ENCODE measurements at regions not wholly inside any gene's neighbourhood (a gene's known extent, or its start where the extent isn't known, plus 50 kb on each side); places are given as distances from the start of the nearest gene placed in this dataset.

DNA sequence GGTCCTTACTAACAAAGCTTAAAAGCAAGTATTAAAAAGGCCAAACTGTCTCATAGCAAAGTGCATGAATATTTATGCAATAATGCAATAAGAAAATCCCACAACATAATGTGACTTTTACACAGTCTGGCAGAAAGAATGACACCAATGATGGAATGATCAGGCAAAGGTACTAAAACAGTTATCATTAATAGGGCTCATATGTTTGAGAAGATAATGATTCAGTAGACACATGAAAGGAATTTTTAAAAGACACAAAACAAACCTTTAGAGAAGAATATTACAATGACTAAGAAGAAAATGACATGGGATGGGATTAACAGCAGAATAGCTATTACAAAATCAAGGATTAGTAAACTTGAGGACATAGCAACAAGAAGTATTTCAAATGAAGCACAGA lies 1411.2 kb upstream of the TMEM132C start:
- no peak for DNase-seq (ENCODE audit: low read depth)
- TF ChIP-seq, protein P1, sequence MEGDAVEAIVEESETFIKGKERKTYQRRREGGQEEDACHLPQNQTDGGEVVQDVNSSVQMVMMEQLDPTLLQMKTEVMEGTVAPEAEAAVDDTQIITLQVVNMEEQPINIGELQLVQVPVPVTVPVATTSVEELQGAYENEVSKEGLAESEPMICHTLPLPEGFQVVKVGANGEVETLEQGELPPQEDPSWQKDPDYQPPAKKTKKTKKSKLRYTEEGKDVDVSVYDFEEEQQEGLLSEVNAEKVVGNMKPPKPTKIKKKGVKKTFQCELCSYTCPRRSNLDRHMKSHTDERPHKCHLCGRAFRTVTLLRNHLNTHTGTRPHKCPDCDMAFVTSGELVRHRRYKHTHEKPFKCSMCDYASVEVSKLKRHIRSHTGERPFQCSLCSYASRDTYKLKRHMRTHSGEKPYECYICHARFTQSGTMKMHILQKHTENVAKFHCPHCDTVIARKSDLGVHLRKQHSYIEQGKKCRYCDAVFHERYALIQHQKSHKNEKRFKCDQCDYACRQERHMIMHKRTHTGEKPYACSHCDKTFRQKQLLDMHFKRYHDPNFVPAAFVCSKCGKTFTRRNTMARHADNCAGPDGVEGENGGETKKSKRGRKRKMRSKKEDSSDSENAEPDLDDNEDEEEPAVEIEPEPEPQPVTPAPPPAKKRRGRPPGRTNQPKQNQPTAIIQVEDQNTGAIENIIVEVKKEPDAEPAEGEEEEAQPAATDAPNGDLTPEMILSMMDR (conservative IDR thresholded peaks at IDR 0.05; ENCODE audit: low read length): no peak
- no peak overlapping the region for H3K4me3 ChIP-seq (ENCODE audit: low read length)

DNA sequence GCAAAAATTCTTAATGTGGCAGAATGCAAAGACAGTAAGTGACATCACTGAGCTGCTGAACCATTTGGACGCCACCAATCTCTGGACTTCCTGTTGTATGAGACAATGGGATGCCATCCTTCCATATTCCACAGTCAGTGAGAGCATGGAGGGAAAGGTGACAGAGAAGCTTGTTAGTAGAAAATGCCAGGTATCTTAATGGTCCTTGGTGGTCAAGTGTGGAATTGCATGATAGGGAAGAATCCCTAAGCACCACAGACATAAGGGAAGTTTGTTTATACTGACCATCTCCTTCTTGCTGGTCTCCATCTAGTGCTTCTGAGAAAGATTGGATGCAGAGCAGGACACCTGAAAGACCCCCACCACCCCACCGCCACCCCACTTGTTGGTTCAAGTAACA lies 1410.0 kb upstream of the TMEM132C start:
- TF ChIP-seq, protein P1 (conservative IDR thresholded peaks at IDR 0.05; ENCODE audit: low read length): no peak

DNA sequence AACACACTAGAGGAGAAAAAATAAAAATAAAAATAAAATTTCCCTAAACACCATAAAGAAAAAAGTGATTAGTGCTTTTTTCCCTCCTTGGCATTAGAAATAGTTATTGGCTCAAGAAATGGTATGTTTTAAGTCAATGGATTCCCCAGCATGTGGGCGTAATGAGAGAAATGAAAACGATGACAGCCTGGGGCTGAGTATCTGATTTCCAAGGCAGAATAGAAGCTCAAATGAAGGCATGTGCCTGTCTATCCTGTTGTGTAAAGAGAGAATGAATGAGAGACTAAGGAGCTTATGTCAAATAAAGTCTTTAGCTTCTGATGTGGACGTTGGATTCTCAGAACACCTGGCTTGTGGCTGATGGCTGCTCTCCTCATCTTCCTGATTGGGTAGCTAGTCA lies 1408.4 kb upstream of the TMEM132C start:
- DNase-seq (ENCODE audit: low read depth): no peak
- TF ChIP-seq, protein P1 (conservative IDR thresholded peaks at IDR 0.05; ENCODE audit: low read length): no peak
- no peak overlapping the region for H3K4me3 ChIP-seq (ENCODE audit: low read length)

More for the DNA sequence above, 1410.0 kb upstream of the TMEM132C start:
- no peak for DNase-seq (ENCODE audit: low read depth)
- H3K4me3 ChIP-seq (ENCODE audit: low read length): no peak overlapping the region

DNA sequence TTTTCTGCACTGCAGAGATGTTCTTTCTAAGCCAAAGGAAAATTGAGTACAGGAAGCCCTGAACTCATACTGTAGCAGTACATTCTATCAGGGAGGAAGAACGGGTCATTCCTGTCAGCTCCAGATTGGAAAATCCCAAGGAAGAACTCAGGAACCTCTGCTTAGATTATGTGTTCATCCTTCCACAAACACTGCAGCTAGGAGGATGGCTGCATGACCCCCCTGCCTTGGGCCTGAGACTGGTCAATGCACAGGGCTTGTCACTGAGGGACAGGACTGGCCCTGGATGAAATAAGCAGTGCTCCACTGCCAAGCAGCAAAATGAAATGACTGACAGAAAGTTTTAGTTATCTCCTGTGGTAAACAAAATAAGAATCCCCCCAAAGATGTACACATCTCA lies 1406.8 kb upstream of the TMEM132C start:
- H3K4me3 ChIP-seq (ENCODE audit: low read length): no peak overlapping the region
- TF ChIP-seq, protein P1 (conservative IDR thresholded peaks at IDR 0.05; ENCODE audit: low read length): no peak
- DNase-seq (ENCODE audit: low read depth): no peak

DNA sequence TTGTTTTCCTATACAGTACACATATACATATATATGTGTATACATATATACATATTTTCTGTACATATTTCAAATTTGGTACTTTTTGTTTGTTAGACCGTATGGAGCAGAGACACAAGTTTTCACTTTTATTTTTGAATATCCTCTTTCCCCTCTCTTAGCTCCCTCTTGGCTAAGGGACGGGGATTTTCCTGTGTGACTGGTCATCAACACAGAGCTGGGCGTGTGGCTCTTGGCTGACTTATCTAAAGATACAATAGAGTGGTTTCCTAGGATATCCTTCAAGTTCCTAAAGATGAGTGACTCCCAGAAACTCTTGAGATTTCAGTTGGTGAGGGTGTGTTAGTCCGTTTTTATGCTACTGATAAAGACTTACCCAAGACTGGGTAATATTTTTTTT lies 1404.5 kb upstream of the TMEM132C start:
- no peak overlapping the region for H3K4me3 ChIP-seq (ENCODE audit: low read length)
- TF ChIP-seq, protein P1 (conservative IDR thresholded peaks at IDR 0.05; ENCODE audit: low read length): no peak
- DNase-seq (ENCODE audit: low read depth): no peak

DNA sequence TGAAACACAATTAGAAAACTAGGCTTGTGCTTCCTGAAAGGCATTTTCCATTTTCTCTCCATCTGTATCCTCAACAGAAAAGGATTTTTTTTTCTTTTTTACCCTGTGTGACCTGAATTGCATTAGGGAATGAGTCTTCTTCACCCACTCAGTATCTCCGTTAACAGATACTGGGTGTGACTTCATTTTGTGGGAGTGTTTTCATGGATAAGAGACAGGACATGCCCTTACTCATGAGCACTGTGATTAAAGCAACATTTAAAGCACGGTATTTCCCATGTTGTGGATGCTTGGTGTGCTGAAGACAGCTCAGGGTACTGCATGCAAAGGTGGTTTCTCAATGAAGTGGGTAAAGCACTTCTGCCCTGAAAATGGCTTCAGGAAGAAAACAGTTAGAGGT lies 1397.3 kb upstream of the TMEM132C start:
- TF ChIP-seq, protein P1 (conservative IDR thresholded peaks at IDR 0.05; ENCODE audit: low read length): no peak
- no peak overlapping the region for H3K4me3 ChIP-seq (ENCODE audit: low read length)
- no peak for DNase-seq (ENCODE audit: low read depth)

DNA sequence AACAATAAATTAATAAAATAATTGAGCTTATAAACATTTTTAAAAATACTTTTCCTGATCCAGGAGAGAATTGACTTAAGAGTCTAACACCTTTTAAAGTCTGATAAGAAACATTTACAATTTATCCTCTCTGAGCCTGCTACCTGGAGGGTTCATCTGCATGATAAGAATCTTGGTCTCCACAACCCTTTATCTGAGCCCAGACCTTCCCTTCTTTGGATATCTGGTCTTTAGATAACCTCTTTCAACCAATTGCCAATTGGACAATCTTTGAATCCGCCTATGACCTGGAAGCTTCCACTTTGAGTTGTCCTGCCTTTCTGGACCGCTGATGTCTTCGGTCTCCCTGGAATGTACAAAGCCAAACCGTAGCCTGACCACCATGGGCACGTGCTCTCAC lies 1393.3 kb upstream of the TMEM132C start:
- no peak for DNase-seq (ENCODE audit: low read depth)
- TF ChIP-seq, protein P1 (conservative IDR thresholded peaks at IDR 0.05; ENCODE audit: low read length): no peak
- H3K4me3 ChIP-seq (ENCODE audit: low read length): no peak overlapping the region

Data from AG10803 (cell line).